NCI-H2196 (cell line): ENCODE measurements at regions not wholly inside any gene's neighbourhood (a gene's known extent, or its start where the extent isn't known, plus 50 kb on each side); places are given as distances from the start of the nearest gene placed in this dataset.

Experiments
- DNase-seq: peaks from one replicate; lab custom pipeline; 2025; ENCODE audit not compliant: unreplicated experiment; lab: John Stamatoyannopoulos, UW

DNA sequence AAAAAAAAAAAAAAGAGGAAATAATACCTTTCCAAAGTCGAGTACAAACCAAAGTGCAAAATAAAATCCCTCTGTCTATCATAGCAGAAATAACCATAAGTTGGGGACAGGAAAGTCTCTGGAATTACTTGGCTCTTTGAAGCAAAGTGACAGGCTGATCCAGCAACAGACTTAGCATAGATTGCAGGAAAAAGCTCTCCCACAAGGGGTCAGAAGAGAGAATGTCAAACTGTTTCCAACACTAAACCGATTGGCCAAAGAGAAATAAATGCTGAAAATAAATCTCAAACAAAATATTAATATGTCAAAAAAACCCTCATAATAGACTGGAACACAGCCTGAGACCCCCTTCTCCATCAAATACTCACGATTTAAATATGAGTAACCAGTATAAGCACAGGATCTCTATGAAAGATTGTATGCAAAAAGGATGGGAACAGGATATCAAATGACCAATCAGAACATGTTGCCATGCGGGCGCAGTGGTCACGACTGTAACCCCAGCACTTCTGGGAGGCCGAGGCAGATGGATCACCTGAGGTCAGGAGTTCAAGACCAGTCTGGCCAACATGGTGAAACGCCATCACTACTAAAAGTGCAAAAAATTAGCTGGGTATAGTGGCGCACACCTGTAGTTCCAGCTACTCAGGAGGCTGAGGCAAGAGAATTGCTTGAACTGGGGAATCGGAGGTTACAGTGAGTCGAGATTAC lies 1000.7 kb upstream of the LRRN3 start:
- peak; percentile 7 for DNase-seq

DNA sequence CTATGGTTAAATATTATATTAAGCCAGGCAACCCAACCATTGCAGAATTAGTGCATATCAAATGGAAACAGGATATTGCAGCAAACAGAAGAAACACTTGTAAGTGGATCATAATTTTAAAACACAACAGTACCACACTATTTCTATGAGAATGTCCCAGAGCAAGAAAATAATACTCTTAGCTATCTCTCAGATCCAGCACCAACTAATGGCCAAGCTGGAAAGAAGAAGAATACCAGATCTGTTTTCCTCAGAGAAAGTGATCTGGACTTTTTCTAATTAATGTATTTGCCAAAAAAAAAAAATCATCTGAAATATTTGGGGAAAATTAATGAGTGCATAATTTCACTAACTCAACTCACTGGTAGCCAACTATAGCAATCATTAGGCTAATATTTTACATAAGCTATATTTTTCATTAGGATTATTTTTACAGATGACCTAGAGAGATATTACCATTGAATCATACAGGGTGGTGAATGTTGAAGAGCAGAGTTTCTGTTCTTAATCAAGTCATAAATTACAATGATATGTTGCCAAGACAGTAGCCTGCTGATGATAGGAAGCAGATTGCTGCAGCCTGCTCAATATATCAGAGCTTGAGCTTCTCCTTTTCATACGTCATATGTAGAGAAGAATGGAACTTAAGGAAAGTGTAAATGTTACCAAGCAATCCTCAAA lies 995.4 kb upstream of the LRRN3 start:
- no peak for DNase-seq

GRCh38 chr7:110104243-110104642 lies 986.7 kb upstream of the LRRN3 start:
- DNase-seq, result no peak

- no peak for DNase-seq
These were observed 985.6 kb upstream of the LRRN3 start for GRCh38 chr7:110105307-110105706.

- no peak for DNase-seq
These were observed 985.1 kb upstream of the LRRN3 start for GRCh38 chr7:110105840-110106239.

DNA sequence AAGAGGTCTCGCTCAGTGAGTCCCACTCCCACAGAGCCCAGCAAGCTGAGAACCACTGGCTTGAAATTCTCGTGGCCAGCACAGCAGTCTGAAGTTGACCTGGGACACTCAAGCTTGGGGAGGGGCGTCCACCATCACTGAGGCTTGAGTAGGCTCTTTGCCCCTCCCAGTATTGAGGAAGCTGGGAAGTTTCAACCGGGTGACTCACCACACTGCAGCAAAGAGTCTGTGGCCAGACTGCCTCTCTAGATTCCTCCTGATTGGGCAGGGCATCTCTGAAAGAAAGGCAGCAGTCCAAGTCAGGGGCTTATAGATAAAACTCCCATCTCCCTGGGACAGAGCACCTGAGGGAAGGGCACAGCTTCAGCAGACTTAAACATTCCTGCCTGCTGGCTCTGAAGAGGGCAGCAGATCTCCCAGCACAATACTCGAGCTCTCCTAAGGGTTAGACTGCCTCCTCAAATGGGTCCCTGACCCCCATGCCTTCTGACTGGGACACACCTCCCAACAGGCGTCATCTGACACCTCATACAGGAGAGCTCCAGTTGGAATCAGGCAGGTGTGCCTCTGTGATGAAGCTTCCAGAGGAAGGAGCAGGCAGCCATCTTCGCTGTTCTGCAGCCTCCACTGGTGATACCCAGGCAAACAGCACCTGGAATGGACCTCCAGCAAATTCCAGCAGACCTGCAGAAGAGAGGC lies 970.9 kb upstream of the LRRN3 start:
- no peak for DNase-seq

DNA sequence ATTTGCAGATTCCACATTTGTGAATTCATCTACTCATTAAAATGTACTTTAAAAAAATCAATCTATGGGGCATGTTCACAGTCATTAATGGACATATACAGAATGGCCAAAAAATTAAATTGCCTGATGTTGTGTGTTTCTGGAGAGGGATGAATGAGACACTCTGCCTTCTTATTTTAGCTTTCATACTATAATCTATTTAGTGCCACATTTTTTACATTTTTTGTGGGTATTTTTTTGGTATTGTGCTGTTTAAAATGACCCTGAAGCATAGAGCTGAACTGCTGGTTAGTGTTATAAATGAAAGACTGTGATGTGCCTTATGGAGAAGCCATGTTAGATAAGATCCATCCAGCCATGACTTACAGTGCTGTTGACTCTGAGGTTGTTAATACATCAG lies 961.8 kb upstream of the LRRN3 start:
- no peak for DNase-seq

- no peak for DNase-seq
These were observed 960.3 kb upstream of the LRRN3 start for GRCh38 chr7:110130669-110131068.

GRCh38 chr7:110131344-110131743 lies 959.6 kb upstream of the LRRN3 start:
- DNase-seq, result no peak

GRCh38 chr7:110139056-110139455 lies 951.9 kb upstream of the LRRN3 start:
- no peak for DNase-seq

GRCh38 chr7:110142939-110143526 lies 947.9 kb upstream of the LRRN3 start:
- no peak for DNase-seq

DNA sequence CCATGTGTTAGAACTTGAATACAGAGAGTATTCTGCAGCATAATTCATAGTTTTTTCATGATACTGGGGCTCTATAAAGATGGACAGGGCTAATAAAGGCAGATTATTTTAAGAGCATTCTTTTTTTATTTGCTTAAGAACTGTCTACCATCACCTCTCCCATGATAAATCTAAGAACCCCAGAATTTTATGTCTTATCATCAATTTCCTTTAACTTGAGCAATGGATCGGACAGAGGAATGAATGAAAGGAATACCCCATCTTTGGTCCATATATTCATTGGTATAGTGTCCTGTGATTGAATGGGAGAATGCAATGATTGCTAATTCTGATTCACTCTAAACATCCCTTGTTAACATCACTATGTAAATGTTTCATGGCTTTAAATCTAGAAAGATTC lies 946.3 kb upstream of the LRRN3 start:
- no peak for DNase-seq

DNA sequence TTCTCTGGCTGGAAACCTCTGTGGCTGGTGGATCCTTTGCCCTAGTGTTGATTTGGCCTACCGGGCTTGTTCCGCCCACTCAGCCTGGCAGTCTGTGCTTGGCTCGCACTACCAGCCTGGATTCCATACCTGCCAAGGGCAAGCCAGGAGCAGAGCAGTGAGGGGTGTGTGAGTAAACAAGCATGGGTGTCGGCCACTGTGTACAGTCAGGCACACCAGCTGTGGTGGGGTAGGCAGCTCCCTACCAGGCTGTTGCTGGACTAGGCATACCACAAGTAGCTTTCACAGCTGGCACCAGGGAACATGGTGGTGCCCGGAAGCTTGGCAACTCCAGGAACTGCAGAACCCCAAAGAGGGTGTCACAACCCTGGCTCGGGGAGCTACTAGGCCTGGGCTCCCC lies 942.9 kb upstream of the LRRN3 start:
- no peak for DNase-seq

- no peak for DNase-seq
These were observed 937.7 kb upstream of the LRRN3 start for GRCh38 chr7:110153222-110153621.

- no peak for DNase-seq
These were observed 934.4 kb upstream of the LRRN3 start for GRCh38 chr7:110156511-110156910.

DNA sequence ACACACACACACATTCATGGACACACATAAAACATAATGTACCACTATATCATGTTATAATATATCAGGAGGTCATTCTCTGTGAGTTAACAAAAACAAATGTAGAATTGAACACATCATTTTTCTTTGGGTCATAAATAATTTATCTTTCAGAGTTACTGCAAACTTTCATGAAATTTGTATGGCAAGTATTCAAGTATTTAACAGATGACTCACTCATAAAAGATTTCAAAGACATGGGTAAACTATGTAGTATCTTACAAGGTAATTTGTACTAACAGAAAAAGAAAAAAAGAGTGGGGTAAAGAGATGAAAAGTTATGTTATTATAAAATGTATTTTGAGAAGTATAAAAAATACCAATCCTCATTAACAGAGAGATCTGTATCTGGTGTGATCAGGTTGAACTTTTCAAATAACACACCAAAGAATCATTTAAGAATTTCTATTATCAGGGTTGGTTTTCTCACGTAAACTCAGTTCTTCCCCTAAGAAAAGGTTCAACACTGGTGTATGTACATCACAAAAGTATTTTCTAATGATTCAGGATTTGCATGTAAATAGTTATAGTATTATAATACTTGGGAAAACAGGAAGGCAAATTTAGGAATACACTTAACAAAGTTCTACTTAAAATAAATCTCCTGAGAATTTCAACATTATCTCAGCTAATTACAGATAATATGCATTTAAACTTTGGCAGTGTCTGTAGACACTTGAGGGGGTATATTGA lies 933.1 kb upstream of the LRRN3 start:
- no peak for DNase-seq

DNA sequence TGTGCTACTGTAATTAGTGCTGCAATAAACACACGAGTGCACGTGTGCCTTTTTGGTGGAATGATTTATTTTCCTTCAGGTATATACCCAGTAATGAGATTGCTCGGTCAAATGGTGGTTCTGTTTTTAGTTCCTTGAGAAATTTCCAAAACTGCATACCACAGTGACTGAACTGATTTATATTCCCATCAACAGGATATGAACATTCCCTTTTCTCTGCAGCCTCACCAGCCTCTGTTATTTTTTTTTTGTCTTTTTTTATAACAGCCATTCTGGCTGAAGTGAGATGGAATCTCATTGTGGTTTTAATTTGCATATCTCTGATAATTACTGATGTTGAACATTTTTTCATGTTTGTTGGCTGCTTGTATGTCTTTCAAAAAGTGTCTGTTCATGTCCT lies 922.9 kb upstream of the LRRN3 start:
- no peak for DNase-seq

DNA sequence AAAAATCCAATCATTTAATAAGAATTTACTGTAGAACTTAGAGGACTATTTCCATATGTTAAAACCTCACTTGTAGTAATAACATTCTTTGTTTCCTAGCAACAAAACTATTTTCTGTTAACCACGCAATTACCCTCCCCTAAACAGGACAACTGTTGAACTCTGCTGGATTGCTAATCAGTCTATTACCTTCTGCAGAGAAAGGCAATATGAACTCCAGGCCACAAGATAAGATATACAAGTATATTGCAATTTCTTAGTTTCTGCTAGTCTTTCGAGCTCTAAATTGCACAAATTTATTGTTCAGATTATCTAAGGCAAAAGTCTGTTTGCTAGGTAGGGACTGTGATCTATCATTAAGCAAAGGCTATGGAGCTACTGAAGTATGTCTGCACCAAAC lies 920.1 kb upstream of the LRRN3 start:
- no peak for DNase-seq

- no peak for DNase-seq
These were observed 913.5 kb upstream of the LRRN3 start for GRCh38 chr7:110177463-110177862.

- no peak for DNase-seq
These were observed 911.9 kb upstream of the LRRN3 start for GRCh38 chr7:110179037-110179436.

DNA sequence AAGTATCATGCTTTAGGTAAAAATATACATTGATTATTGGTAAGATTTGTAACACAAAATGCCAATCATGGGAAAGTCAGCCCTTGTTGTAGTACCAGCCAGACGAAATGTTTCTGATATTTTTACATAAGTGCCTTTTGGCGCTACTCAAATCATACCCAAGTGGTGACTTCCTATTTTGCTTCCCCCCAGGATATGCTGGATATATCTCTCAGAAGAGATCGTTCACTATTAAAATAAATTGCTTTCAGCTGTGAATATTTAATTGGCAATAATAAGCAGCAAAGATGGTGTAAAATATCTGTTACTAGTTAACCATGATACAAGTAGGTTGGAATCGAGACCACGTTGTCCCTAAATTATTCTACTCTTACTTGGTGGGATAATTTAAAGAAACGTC lies 909.2 kb upstream of the LRRN3 start:
- DNase-seq, result no peak
